ENCODE measurements at regions not wholly inside any gene's neighbourhood (a gene's known extent, or its start where the extent isn't known, plus 50 kb on each side); places are given as distances from the start of the nearest gene placed in this dataset.

DNA sequence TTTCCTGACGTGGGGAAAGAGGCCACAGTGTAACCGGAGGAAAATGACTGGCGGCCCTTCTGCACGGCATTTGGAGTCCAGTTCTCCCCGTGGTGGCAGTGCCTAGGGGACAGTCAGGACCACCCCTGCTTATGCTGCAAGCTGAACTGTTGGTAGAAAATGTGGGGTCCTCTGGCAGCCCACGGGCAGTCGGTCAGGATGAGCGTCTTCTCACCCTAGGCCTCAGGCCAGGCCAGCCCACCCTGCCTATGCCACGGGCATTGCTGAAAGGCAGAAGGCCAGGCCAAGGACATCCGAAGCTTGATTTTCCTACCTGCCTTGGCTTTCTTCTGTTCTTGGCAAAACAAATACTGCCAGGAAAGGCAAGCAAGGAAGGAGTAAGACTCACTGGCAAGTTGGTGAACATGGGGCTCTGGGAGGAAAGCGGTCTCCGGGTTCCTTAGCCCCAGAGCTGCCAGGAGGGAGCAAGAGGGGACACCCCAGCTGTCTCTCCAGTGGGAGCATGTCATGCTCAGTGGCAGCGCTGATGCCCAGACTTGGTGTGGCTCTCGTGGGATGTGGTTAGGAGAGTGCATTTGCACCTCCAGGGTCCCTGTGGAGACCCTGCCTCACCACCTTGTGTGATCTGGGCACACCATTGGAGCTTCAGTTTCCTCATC is 311.6 kb downstream of the QKI start:
- no peaks in the 10 kb centered on the region for H3K36me3 ChIP-seq (replicated peaks; ENCODE audit: insufficient read depth, low read depth)
- no peaks in the 10 kb centered on the region for H3K79me2 ChIP-seq
- TF ChIP-seq CTCF (IDR thresholded peaks at IDR 0.05; ENCODE audit: poor library complexity) (no peak), EZH2 (IDR thresholded peaks at IDR 0.05; ENCODE audit: borderline replicate concordance) (no peak), EZH2phosphoT487 (IDR thresholded peaks at IDR 0.05; ENCODE audit: low read depth, severe bottlenecking, unreplicated experiment) (no peak)
- H3K4me3 ChIP-seq, result no peak overlapping the region
- no peak overlapping the region for H2AFZ ChIP-seq
- H3K27ac ChIP-seq, result no peak overlapping the region
- no peaks in the 10 kb centered on the region for H3K4me1 ChIP-seq (ENCODE audit: insufficient read depth)
- WGBS (ENCODE audit: low lambda C conversion rate, missing lambda C conversion rate), result 91% methylated on average over 13 of the region's 14 CpGs
- H3K4me2 ChIP-seq, result no peak overlapping the region
- DNase-seq (ENCODE audit: low spot score), result no peak
- H4K20me1 ChIP-seq (ENCODE audit: insufficient read depth, poor library complexity, severe bottlenecking), result no peaks in the 10 kb centered on the region
- H3K27me3 ChIP-seq, result no peaks in the 10 kb centered on the region
- H3K9me3 ChIP-seq (ENCODE audit: low read depth), result no peaks in the 10 kb centered on the region
- no peaks in the 10 kb centered on the region for H3K9me2 ChIP-seq (replicated peaks; ENCODE audit: insufficient read depth)

- H3K27ac ChIP-seq, result no peak overlapping the region
- no peak overlapping the region for H3K4me3 ChIP-seq
- no peaks in the 10 kb centered on the region for H3K4me1 ChIP-seq (ENCODE audit: insufficient read depth)
- no peaks in the 10 kb centered on the region for H3K36me3 ChIP-seq (replicated peaks; ENCODE audit: insufficient read depth, low read depth)
- no peaks in the 10 kb centered on the region for H4K20me1 ChIP-seq (ENCODE audit: insufficient read depth, poor library complexity, severe bottlenecking)
- no peak overlapping the region for H3K4me2 ChIP-seq
- H2AFZ ChIP-seq, result no peak overlapping the region
- 81% methylated on average over 19 of the region's 19 CpGs for WGBS (ENCODE audit: low lambda C conversion rate, missing lambda C conversion rate)
- H3K27me3 ChIP-seq, result no peaks in the 10 kb centered on the region
- H3K79me2 ChIP-seq, result no peaks in the 10 kb centered on the region
- TF ChIP-seq EZH2phosphoT487 (IDR thresholded peaks at IDR 0.05; ENCODE audit: low read depth, severe bottlenecking, unreplicated experiment) (no peak), EZH2 (IDR thresholded peaks at IDR 0.05; ENCODE audit: borderline replicate concordance) (no peak), CTCF (IDR thresholded peaks at IDR 0.05; ENCODE audit: poor library complexity) (no peak)
- H3K9me3 ChIP-seq (ENCODE audit: low read depth), result no peaks in the 10 kb centered on the region
- H3K9me2 ChIP-seq (replicated peaks; ENCODE audit: insufficient read depth), result no peaks in the 10 kb centered on the region
- no peak for DNase-seq (ENCODE audit: low spot score)
These were observed 310.8 kb downstream of the QKI start for GRCh38 chr6:163725008-163725941.

DNA sequence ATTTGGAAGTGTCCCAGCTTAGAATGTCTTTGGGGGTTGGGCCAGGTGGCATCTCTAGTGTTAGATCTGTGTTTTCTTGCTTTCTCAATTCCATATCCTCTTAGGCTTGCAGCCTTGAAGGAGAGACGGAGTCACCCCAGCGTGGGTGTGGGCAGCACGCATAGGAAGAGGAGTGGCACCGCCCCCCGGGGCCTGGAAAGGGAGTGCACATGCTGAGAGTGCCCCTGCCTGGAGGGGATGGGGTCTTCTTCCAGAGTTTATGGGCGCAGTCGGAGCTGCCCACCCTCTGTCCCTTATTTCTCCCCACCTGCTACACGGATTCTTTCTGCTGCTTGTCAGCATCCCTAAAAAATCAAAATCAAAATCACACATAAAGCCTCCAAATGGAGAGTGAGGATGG is 309.7 kb downstream of the QKI start:
- Histone ChIP-seq H4K20me1 (ENCODE audit: insufficient read depth, poor library complexity, severe bottlenecking) (no peaks in the 10 kb centered on the region), H3K79me2 (no peaks in the 10 kb centered on the region), H3K36me3 (replicated peaks; ENCODE audit: insufficient read depth, low read depth) (no peaks in the 10 kb centered on the region), H3K27ac (no peak overlapping the region), H3K9me2 (replicated peaks; ENCODE audit: insufficient read depth) (no peaks in the 10 kb centered on the region), H3K27me3 (no peaks in the 10 kb centered on the region), H2AFZ (no peak overlapping the region), H3K4me1 (ENCODE audit: insufficient read depth) (no peaks in the 10 kb centered on the region), H3K4me3 (no peak overlapping the region), H3K9me3 (ENCODE audit: low read depth) (no peaks in the 10 kb centered on the region), H3K4me2 (no peak overlapping the region)
- TF ChIP-seq EZH2 (IDR thresholded peaks at IDR 0.05; ENCODE audit: borderline replicate concordance), result no peak
- TF ChIP-seq EZH2phosphoT487 (IDR thresholded peaks at IDR 0.05; ENCODE audit: low read depth, severe bottlenecking, unreplicated experiment), result no peak
- TF ChIP-seq CTCF (IDR thresholded peaks at IDR 0.05; ENCODE audit: poor library complexity), result no peak
- 87% methylated on average over 8 of the region's 8 CpGs for WGBS (ENCODE audit: low lambda C conversion rate, missing lambda C conversion rate)
- no peak for DNase-seq (ENCODE audit: low spot score)
